HG02970 (cell line): ENCODE measurements at regions not wholly inside any gene's neighbourhood (a gene's known extent, or its start where the extent isn't known, plus 50 kb on each side); places are given as distances from the start of the nearest gene placed in this dataset.
"Not testable (repeated sequence)": the region's sequence is repeated elsewhere in the genome, so short reads cannot be mapped to it uniquely, and the experiment has no call there.

Source experiments
- ATAC-seq: cut with Tn5 transposase; IDR thresholded peaks from one replicate; pipeline ENCODE4 v1.9.1; 2021; ENCODE audit warnings: mild to moderate bottlenecking, moderate library complexity, moderate number of reproducible peaks; ENCODE audit not compliant: unreplicated experiment, low FRiP score

GRCh38 chr18:56286775-56287325, 351.5 kb downstream of the TXNL1 start:
- ATAC-seq = no peak

GRCh38 chr18:56285387-56286065, 352.9 kb downstream of the TXNL1 start:
- ATAC-seq = no peak

- ATAC-seq = no peak
Measured at GRCh38 chr18:56284319-56284718, 354.1 kb downstream of the TXNL1 start.

GRCh38 chr18:56283316-56283715, 355.1 kb downstream of the TXNL1 start:
- ATAC-seq = no peak

- ATAC-seq = no peak
Measured at GRCh38 chr18:56282234-56283104, 355.9 kb downstream of the TXNL1 start.

- ATAC-seq = not testable (repeated sequence)
Measured at GRCh38 chr18:56279816-56280215, 358.6 kb downstream of the TXNL1 start.

GRCh38 chr18:56278421-56279003, 359.9 kb downstream of the TXNL1 start:
- ATAC-seq = no peak

GRCh38 chr18:56276466-56276865, 361.9 kb downstream of the TXNL1 start:
- no peak for ATAC-seq

- ATAC-seq = no peak
Measured at GRCh38 chr18:56273541-56274219, 364.7 kb downstream of the TXNL1 start.

GRCh38 chr18:56270671-56271250, 367.6 kb downstream of the TXNL1 start:
- ATAC-seq = no peak

- ATAC-seq = no peak
Measured at GRCh38 chr18:56269958-56270357, 368.4 kb downstream of the TXNL1 start.

- ATAC-seq = no peak
Measured at GRCh38 chr18:56268952-56269351, 369.4 kb downstream of the TXNL1 start.

- ATAC-seq = no peak
Measured at GRCh38 chr18:56267334-56267733, 371.1 kb downstream of the TXNL1 start.

- ATAC-seq = no peak
Measured at GRCh38 chr18:56258178-56258577, 380.2 kb downstream of the TXNL1 start.

- ATAC-seq = peak; percentile 70
Measured at GRCh38 chr18:56257205-56257604, 381.2 kb downstream of the TXNL1 start.

GRCh38 chr18:56256659-56257058, 381.7 kb downstream of the TXNL1 start:
- ATAC-seq = no peak

GRCh38 chr18:56255381-56255780, 383.0 kb downstream of the TXNL1 start:
- no peak for ATAC-seq

GRCh38 chr18:56252456-56252855, 385.9 kb downstream of the TXNL1 start:
- ATAC-seq = no peak

GRCh38 chr18:56248610-56249235, 389.7 kb downstream of the TXNL1 start:
- ATAC-seq = peak; percentile 90

GRCh38 chr18:56246916-56247315, 391.5 kb downstream of the TXNL1 start:
- no peak for ATAC-seq
